K562 (cell line): ENCODE measurements at regions not wholly inside any gene's neighbourhood (a gene's known extent, or its start where the extent isn't known, plus 50 kb on each side); places are given as distances from the start of the nearest gene placed in this dataset.

Experiments used
- CHD7 ChIP-seq: fragments of 200-600 bp; sonication (generic); IDR thresholded peaks from one replicate; pipeline ENCODE4 v1.6.1; 2012; ENCODE audit warnings: mild to moderate bottlenecking, low read depth, low read length, inconsistent platforms
- CLOCK ChIP-seq: fragments of 250-450 bp; sonication (Bioruptor Pico); IDR thresholded peaks from 2 replicates; pipeline ENCODE4 v1.4.0; 2020; ENCODE audit warnings: mild to moderate bottlenecking, moderate library complexity, borderline replicate concordance
- FOSL1 ChIP-seq: fragments of 200-800 bp; sonication (Bioruptor generic); conservative IDR thresholded peaks from 2 replicates; pipeline ENCODE4 v1.6.1; 2016; ENCODE audit warnings: missing genetic modification characterization, missing compliant biosample characterization
- HDAC6 ChIP-seq: IDR thresholded peaks from 2 replicates; pipeline ENCODE4 v1.6.1; 2012; ENCODE audit warnings: low read depth, mild to moderate bottlenecking, control low read depth, inconsistent platforms, low read length, moderate library complexity
- HDAC8 ChIP-seq: fragments of 450-650 bp; IDR thresholded peaks from 2 replicates; pipeline ENCODE4 v1.6.1; 2016; ENCODE audit warnings: mild to moderate bottlenecking, missing genetic modification characterization, moderate library complexity, missing compliant biosample characterization
- HOMEZ ChIP-seq: fragments of 250-450 bp; sonication (Bioruptor Pico); IDR thresholded peaks from 2 replicates; pipeline ENCODE4 v1.4.0; 2020; ENCODE audit warnings: mild to moderate bottlenecking, moderate library complexity
- JUNB ChIP-seq: fragments of 450-650 bp; formaldehyde crosslinking; conservative IDR thresholded peaks from 2 replicates; pipeline ENCODE4 v1.4.0; 2020; ENCODE audit warnings: mild to moderate bottlenecking
- LEF1 ChIP-seq: fragments of 450-650 bp; IDR thresholded peaks from 2 replicates; pipeline ENCODE4 v1.6.1; 2016; ENCODE audit warnings: mild to moderate bottlenecking
- MTA3 ChIP-seq: fragments of 450-650 bp; formaldehyde crosslinking; IDR thresholded peaks from 2 replicates; pipeline ENCODE4 v1.6.1; 2017; ENCODE audit warnings: mild to moderate bottlenecking, borderline replicate concordance
- NR1H2 ChIP-seq: sonication (generic); formaldehyde crosslinking; IDR thresholded peaks from 2 replicates; pipeline ENCODE4 v1.4.0; 2020; ENCODE audit warnings: mild to moderate bottlenecking, missing genetic modification reagents
- NUFIP1 ChIP-seq: fragments of 450-650 bp; IDR thresholded peaks from 2 replicates; pipeline ENCODE4 v1.6.1; 2018; ENCODE audit not compliant: partially characterized antibody
- POLR2AphosphoS5 ChIP-seq: IDR thresholded peaks from 2 replicates; pipeline ENCODE4 v1.6.1; 2011; ENCODE audit warnings: mild to moderate bottlenecking, low read depth, low read length, moderate library complexity; ENCODE audit not compliant: control insufficient read depth, insufficient read depth
- SNIP1 ChIP-seq: fragments of 450-650 bp; IDR thresholded peaks from 2 replicates; pipeline ENCODE4 v1.7.1; 2017; ENCODE audit warnings: low read depth, mild to moderate bottlenecking

- TF ChIP-seq LEF1 (no peak; the same call in none of the 2 replicates), NUFIP1 (no peak), HDAC8 (tag) (no peak), NR1H2 (CRISPR knock-in tag) (no peak), POLR2AphosphoS5 (no peak), SNIP1 (no peak), JUNB (CRISPR knock-in tag) (no peak), CLOCK (CRISPR knock-in tag) (no peak), MTA3 (no peak), HDAC6 (no peak), CHD7 (no peak), HOMEZ (CRISPR knock-in tag) (no peak), FOSL1 (no peak; the same call in 1 of the 2 replicates)
Measured at GRCh38 chr21:35204850-35205541, 155.9 kb upstream of the RUNX1 start (continued).
